Ascending aorta (tissue), 2 donors: ENCODE measurements at regions not wholly inside any gene's neighbourhood (a gene's known extent, or its start where the extent isn't known, plus 50 kb on each side); places are given as distances from the start of the nearest gene placed in this dataset.

Experiments
- DNase-seq, 2 donors: peaks; one replicate each; pipeline ENCODE4 v3.0.0-alpha.2; 2019; ENCODE audit warnings: low spot score in 2 of 2
- H3K27ac ChIP-seq, 2 donors: fragments of 200-600 bp; sonication (generic); one replicate each; pipeline ENCODE4 v1.5.1; 2016 to 2017; ENCODE audit warnings: mild to moderate bottlenecking in 1 of 2
- H3K27me3 ChIP-seq: fragments of 200-600 bp; sonication (generic); one replicate; pipeline ENCODE4 v1.5.1; 2017
- H3K36me3 ChIP-seq, 2 donors: fragments of 200-600 bp; sonication (generic); one replicate each; pipeline ENCODE4 v1.5.1; 2016
- H3K4me1 ChIP-seq, 2 donors: fragments of 200-600 bp; sonication (generic); one replicate each; pipeline ENCODE4 v1.5.1; 2016 to 2017; ENCODE audit warnings: mild to moderate bottlenecking in 1 of 2
- H3K4me3 ChIP-seq, 2 donors: fragments of 200-600 bp; sonication (generic); one replicate each; pipeline ENCODE4 v1.5.1; 2016 to 2017; ENCODE audit warnings: mild to moderate bottlenecking in 1 of 2
- H3K9me3 ChIP-seq, 2 donors: fragments of 200-600 bp; sonication (generic); one replicate each; pipeline ENCODE4 v1.5.1; 2016
- CTCF ChIP-seq, 3 experiments: fragments of 200-600 bp in 2 of 3; fragments of 450-650 bp in 1 of 3; sonication (generic) in 2 of 3; IDR thresholded peaks; one replicate each; pipeline ENCODE4 v1.5.1; 2016 to 2019; ENCODE audit warnings: antibody characterized with exemption in 3 of 3, mild to moderate bottlenecking in 1 of 3, moderate library complexity in 1 of 3
- intact Hi-C: fragments of 100-400 bp; cut with DNase I; formaldehyde crosslinking; loops from one replicate; pipeline ENCODE4 v1.15.1; 2023

- no peak overlapping the region for H3K27ac ChIP-seq
Measured at GRCh38 chr5:125552486-125552885, 806.0 kb upstream of the ZNF608 start.

GRCh38 chr5:125554355-125554754, 807.9 kb upstream of the ZNF608 start:
- Histone ChIP-seq H3K4me1 (peaks cover 0 to 9% of the 10 kb centered on the region in 2 donors), H3K27ac (no peak overlapping the region), H3K4me3 (no peak overlapping the region), H3K27me3 (no peaks in the 10 kb centered on the region), H3K36me3 (no peaks in the 10 kb centered on the region), H3K9me3 (no peaks in the 10 kb centered on the region)
- intact Hi-C loops: no loop called here
- no peak for DNase-seq
- TF ChIP-seq CTCF (IDR thresholded peaks at IDR 0.05): no peak

More at GRCh38 chr5:125552486-125552885, 806.0 kb upstream of the ZNF608 start:
- peaks cover 0 to 5% of the 10 kb centered on the region in 2 donors for H3K4me1 ChIP-seq
- TF ChIP-seq CTCF (IDR thresholded peaks at IDR 0.05): no peak
- H3K27me3 ChIP-seq: no peaks in the 10 kb centered on the region
- H3K36me3 ChIP-seq: no peaks in the 10 kb centered on the region
- no peak overlapping the region for H3K4me3 ChIP-seq
- DNase-seq: no peak
- no peaks in the 10 kb centered on the region for H3K9me3 ChIP-seq
- intact Hi-C loops: no loop called here

GRCh38 chr5:125555591-125555990, 809.2 kb upstream of the ZNF608 start:
- Histone ChIP-seq H3K27ac (no peak overlapping the region), H3K9me3 (no peaks in the 10 kb centered on the region), H3K4me1 (peaks cover 0 to 5% of the 10 kb centered on the region in 2 donors), H3K36me3 (no peaks in the 10 kb centered on the region), H3K4me3 (no peak overlapping the region), H3K27me3 (no peaks in the 10 kb centered on the region)
- DNase-seq: no peak
- intact Hi-C loops: no loop called here
- no peak for TF ChIP-seq CTCF (IDR thresholded peaks at IDR 0.05)

- TF ChIP-seq CTCF (IDR thresholded peaks at IDR 0.05): no peak
- no peak overlapping the region for H3K27ac ChIP-seq
- no peak overlapping the region for H3K4me3 ChIP-seq
- intact Hi-C loops: no loop called here
- H3K36me3 ChIP-seq: no peaks in the 10 kb centered on the region
- H3K27me3 ChIP-seq: no peaks in the 10 kb centered on the region
- no peak for DNase-seq
- peaks cover 0 to 5% of the 10 kb centered on the region in 2 donors for H3K4me1 ChIP-seq
- H3K9me3 ChIP-seq: no peaks in the 10 kb centered on the region
Measured at GRCh38 chr5:125558016-125558415, 811.6 kb upstream of the ZNF608 start.

- Histone ChIP-seq H3K27me3 (no peaks in the 10 kb centered on the region), H3K36me3 (no peaks in the 10 kb centered on the region), H3K9me3 (no peaks in the 10 kb centered on the region), H3K4me3 (no peak overlapping the region), H3K4me1 (peaks cover 0 to 5% of the 10 kb centered on the region in 2 donors), H3K27ac (no peak overlapping the region)
- no peak for DNase-seq
- TF ChIP-seq CTCF (IDR thresholded peaks at IDR 0.05): no peak
- intact Hi-C loops: no loop called here
Measured at GRCh38 chr5:125558466-125558865, 812.0 kb upstream of the ZNF608 start.

- H3K4me3 ChIP-seq: no peak overlapping the region
- no peaks in the 10 kb centered on the region for H3K27me3 ChIP-seq
- TF ChIP-seq CTCF (IDR thresholded peaks at IDR 0.05): no peak
- H3K36me3 ChIP-seq: no peaks in the 10 kb centered on the region
- DNase-seq: no peak
- H3K9me3 ChIP-seq: no peaks in the 10 kb centered on the region
- intact Hi-C loops: no loop called here
- H3K4me1 ChIP-seq: peaks cover 0 to 5% of the 10 kb centered on the region in 2 donors
- no peak overlapping the region for H3K27ac ChIP-seq
Measured at GRCh38 chr5:125559296-125559695, 812.9 kb upstream of the ZNF608 start.
